DND-41 (cell line): ENCODE measurements at regions not wholly inside any gene's neighbourhood (a gene's known extent, or its start where the extent isn't known, plus 50 kb on each side); places are given as distances from the start of the nearest gene placed in this dataset.

Experiments
- ATAC-seq: fragments of 200-7000 bp; cut with Tn5 transposase; 3 replicates; pipeline ENCODE4 v1.9.1; 2021; ENCODE audit warnings: low read depth; ENCODE audit not compliant: insufficient read depth
- DNase-seq: peaks from one replicate; pipeline ENCODE4 v3.0.0-alpha.2; 2020
- H2AFZ ChIP-seq: 2 replicates; pipeline ENCODE4 v1.6.0; 2012; ENCODE audit warnings: low read depth, low read length
- H3K27ac ChIP-seq: 2 replicates; pipeline ENCODE4 v1.5.1; 2012; ENCODE audit warnings: low read length, inconsistent platforms
- H3K27me3 ChIP-seq: fragments of 200-600 bp; sonication (generic); 2 replicates; pipeline ENCODE4 v1.6.0; 2012; ENCODE audit warnings: low read length, mild to moderate bottlenecking, inconsistent platforms; ENCODE audit not compliant: insufficient read depth, poor library complexity
- H3K36me3 ChIP-seq: 2 replicates; pipeline ENCODE4 v1.5.1; 2012; ENCODE audit warnings: low read length, inconsistent platforms; ENCODE audit not compliant: insufficient read depth
- H3K4me1 ChIP-seq: 2 replicates; pipeline ENCODE4 v1.5.1; 2012; ENCODE audit warnings: mild to moderate bottlenecking, low read length; ENCODE audit not compliant: insufficient read depth
- H3K4me2 ChIP-seq: 2 replicates; pipeline ENCODE4 v1.6.0; 2012; ENCODE audit warnings: mild to moderate bottlenecking, moderate library complexity, low read length, inconsistent platforms; ENCODE audit not compliant: insufficient read depth
- H3K4me3 ChIP-seq, 2 experiments: fragments of 200-600 bp in 1 of 2; shearing (Covaris generic) in 1 of 2; 2 replicates each; pipeline ENCODE4 v1.5.1; 2012 to 2016; ENCODE audit warnings: inconsistent platforms in 2 of 2, low read length in 2 of 2, mild to moderate bottlenecking in 2 of 2, low read depth in 1 of 2, moderate library complexity in 1 of 2
- H3K79me2 ChIP-seq: 2 replicates; pipeline ENCODE4 v1.6.0; 2012; ENCODE audit warnings: low read length, inconsistent platforms; ENCODE audit not compliant: insufficient read depth
- H3K9ac ChIP-seq: 2 replicates; pipeline ENCODE4 v1.6.0; 2012; ENCODE audit warnings: low read depth, mild to moderate bottlenecking, inconsistent platforms, low read length, moderate library complexity
- H3K9me3 ChIP-seq: 2 replicates; pipeline ENCODE4 v1.5.1; 2012; ENCODE audit warnings: low read length, moderate library complexity, mild to moderate bottlenecking, inconsistent platforms; ENCODE audit not compliant: insufficient read depth, severe bottlenecking
- H4K20me1 ChIP-seq: 2 replicates; pipeline ENCODE4 v1.6.0; 2012; ENCODE audit warnings: low read length; ENCODE audit not compliant: insufficient read depth
- EZH2 ChIP-seq: IDR thresholded peaks from 3 replicates; pipeline ENCODE4 v1.6.1; 2012; ENCODE audit warnings: borderline replicate concordance, low read depth, mild to moderate bottlenecking, moderate library complexity, low read length, inconsistent platforms; ENCODE audit not compliant: severe bottlenecking
- TF ChIP-seq, protein P1 (sequence below): IDR thresholded peaks from 2 replicates; pipeline ENCODE4 v1.5.1; 2012; ENCODE audit warnings: borderline replicate concordance, low read length, moderate library complexity, mild to moderate bottlenecking; ENCODE audit not compliant: poor library complexity, severe bottlenecking; ENCODE audit errors: extremely low read depth

DNA sequence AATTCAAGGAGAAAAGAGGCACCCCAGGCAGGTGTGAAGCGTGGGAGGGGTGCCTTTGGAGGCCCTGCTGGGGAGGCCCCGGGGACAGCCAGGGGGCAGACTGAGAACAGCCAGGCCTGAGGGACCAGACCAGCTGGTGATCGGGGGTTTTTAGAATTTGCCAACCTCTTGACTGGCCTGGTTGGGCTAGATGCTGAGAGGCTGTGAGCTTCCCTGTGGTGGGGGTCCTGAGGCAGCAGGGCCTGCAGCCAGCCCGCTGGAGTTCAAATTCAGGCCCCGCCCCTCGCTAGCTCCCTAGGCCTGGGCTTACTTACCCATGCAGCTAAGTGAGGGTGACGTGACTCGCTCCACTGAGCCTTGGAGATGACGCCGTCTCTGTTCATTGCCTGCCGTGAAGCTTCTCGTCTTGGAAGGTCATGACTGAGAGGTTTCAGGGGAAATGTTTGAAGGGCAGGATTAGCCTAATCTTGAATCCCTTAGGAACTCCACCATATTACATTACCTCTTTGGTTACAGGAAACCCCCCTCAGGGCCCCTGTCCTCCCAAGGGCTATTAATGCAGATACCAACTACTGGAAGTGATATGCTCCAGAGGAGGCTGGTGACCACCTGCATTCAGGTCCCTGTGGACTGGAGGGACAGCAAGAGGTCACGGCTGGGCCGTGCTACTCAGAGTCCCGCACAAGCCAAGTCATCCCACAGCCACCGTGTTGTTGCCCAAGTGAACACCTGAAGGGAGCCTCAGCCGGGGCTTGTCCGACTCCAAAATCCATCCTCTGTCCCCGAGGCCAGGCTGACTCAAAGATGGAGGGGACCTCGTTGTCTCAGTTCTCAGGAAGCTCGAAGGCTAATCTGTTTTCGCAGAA, 73.9 kb upstream of the DUSP22 start:
- H3K4me3 ChIP-seq = no peak overlapping the region
- H2AFZ ChIP-seq = no peak overlapping the region
- ATAC-seq (no peak), DNase-seq (no peak)
- no peak overlapping the region for H3K9ac ChIP-seq
- no peaks in the 10 kb centered on the region for H3K79me2 ChIP-seq
- no peak overlapping the region for H3K4me2 ChIP-seq
- H3K4me1 ChIP-seq = no peaks in the 10 kb centered on the region
- TF ChIP-seq, protein P1, sequence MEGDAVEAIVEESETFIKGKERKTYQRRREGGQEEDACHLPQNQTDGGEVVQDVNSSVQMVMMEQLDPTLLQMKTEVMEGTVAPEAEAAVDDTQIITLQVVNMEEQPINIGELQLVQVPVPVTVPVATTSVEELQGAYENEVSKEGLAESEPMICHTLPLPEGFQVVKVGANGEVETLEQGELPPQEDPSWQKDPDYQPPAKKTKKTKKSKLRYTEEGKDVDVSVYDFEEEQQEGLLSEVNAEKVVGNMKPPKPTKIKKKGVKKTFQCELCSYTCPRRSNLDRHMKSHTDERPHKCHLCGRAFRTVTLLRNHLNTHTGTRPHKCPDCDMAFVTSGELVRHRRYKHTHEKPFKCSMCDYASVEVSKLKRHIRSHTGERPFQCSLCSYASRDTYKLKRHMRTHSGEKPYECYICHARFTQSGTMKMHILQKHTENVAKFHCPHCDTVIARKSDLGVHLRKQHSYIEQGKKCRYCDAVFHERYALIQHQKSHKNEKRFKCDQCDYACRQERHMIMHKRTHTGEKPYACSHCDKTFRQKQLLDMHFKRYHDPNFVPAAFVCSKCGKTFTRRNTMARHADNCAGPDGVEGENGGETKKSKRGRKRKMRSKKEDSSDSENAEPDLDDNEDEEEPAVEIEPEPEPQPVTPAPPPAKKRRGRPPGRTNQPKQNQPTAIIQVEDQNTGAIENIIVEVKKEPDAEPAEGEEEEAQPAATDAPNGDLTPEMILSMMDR = no peak
- TF ChIP-seq EZH2 = no peak
- peaks cover 11% of the 10 kb centered on the region for H3K9me3 ChIP-seq
- H3K27me3 ChIP-seq = peaks cover 3% of the 10 kb centered on the region
- no peaks in the 10 kb centered on the region for H4K20me1 ChIP-seq
- H3K27ac ChIP-seq = no peak overlapping the region
- no peaks in the 10 kb centered on the region for H3K36me3 ChIP-seq

DNA sequence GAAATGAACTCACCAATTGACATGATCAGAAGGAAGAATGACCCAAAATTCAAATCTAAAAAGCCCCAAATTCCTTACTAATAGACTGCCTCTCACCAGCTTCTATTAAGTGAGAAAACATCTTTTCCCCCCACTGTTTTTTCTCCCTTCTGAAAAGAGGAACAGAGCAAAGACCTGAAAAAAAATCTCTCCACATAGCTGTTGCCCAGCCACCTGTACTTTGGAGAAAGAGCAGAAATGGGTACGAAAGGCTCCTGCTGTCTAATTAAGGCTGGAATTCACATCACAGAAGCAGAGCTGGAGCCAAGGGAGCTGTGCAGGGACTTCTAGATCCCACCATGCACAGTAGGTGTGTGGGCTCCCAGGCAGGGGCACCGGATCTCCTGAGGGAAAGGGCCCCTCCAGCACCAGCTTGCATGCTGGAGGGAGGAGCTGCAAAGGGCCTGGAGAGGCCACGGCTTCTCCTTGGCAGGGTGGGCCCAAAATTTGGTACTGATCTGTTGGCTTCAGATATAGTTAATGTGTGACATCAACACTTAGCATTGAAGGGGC, 73.2 kb upstream of the DUSP22 start:
- Histone ChIP-seq H3K9ac (no peak overlapping the region), H3K4me2 (no peak overlapping the region), H3K4me1 (no peaks in the 10 kb centered on the region), H3K4me3 (no peak overlapping the region), H3K27me3 (peaks cover 3% of the 10 kb centered on the region), H3K27ac (no peak overlapping the region), H2AFZ (no peak overlapping the region), H3K36me3 (no peaks in the 10 kb centered on the region), H4K20me1 (no peaks in the 10 kb centered on the region), H3K9me3 (peaks cover 4% of the 10 kb centered on the region), H3K79me2 (no peaks in the 10 kb centered on the region)
- ATAC-seq (no peak), DNase-seq (no peak)
- TF ChIP-seq, protein P1 = no peak
- TF ChIP-seq EZH2 = no peak

DNA sequence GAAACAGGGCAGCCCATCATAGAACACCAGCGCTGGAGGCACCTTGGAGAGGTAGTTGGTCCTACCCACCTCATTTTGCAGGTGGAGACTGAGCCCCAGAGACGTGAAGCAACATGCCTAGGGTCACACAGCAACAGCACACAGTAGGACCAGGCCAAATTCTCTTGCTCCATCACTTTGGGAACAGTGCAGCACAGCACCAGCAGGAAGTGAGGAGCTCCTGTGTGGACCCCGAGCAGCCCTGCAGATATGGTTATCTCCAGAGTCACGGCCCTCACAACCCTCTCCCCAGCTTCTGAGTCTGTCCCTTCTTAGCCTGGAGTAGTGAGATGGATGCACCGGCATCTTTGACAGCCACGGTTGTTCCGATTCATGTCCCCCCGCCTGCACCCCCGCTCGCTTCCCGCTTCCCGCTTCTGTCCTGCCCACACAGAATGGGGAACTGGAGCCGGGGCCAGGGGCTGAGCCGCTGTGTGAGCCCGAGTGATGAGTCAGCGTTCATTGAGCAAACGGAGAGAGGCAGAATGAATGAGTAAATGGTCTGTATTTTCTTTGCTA, 72.6 kb upstream of the DUSP22 start:
- H4K20me1 ChIP-seq = no peaks in the 10 kb centered on the region
- no peaks in the 10 kb centered on the region for H3K9me3 ChIP-seq
- H3K36me3 ChIP-seq = no peaks in the 10 kb centered on the region
- no peak overlapping the region for H3K27ac ChIP-seq
- H3K27me3 ChIP-seq = peaks cover 3% of the 10 kb centered on the region
- H3K79me2 ChIP-seq = no peaks in the 10 kb centered on the region
- no peak overlapping the region for H2AFZ ChIP-seq
- no peaks in the 10 kb centered on the region for H3K4me1 ChIP-seq
- ATAC-seq (no peak), DNase-seq (no peak)
- H3K4me3 ChIP-seq = no peak overlapping the region
- TF ChIP-seq, protein P1 = no peak
- TF ChIP-seq EZH2 = no peak
- H3K9ac ChIP-seq = no peak overlapping the region
- no peak overlapping the region for H3K4me2 ChIP-seq
